ENCODE measurements at regions not wholly inside any gene's neighbourhood (a gene's known extent, or its start where the extent isn't known, plus 50 kb on each side); places are given as distances from the start of the nearest gene placed in this dataset.

- no peak for DNase-seq (ENCODE audit: low read depth)
Measured at GRCh38 chr2:196535061-196535460, 104.5 kb upstream of the CCDC150 start.

- DNase-seq (ENCODE audit: low read depth): no peak
Measured at GRCh38 chr2:196535742-196536141, 103.8 kb upstream of the CCDC150 start.

GRCh38 chr2:196537311-196537710, 102.2 kb upstream of the CCDC150 start:
- no peak for DNase-seq (ENCODE audit: low read depth)

- no peak for DNase-seq (ENCODE audit: low read depth)
Measured at GRCh38 chr2:196538189-196538588, 101.3 kb upstream of the CCDC150 start.

- DNase-seq (ENCODE audit: low read depth): no peak
Measured at GRCh38 chr2:196538646-196539045, 100.9 kb upstream of the CCDC150 start.

- no peak for DNase-seq (ENCODE audit: low read depth)
Measured at GRCh38 chr2:196544906-196545433, 94.5 kb upstream of the CCDC150 start.

- DNase-seq (ENCODE audit: low read depth): no peak
Measured at GRCh38 chr2:196546151-196546919, 93.2 kb upstream of the CCDC150 start.

- DNase-seq (ENCODE audit: low read depth): no peak
Measured at GRCh38 chr2:196549052-196549451, 90.5 kb upstream of the CCDC150 start.

GRCh38 chr2:196551014-196551413, 88.5 kb upstream of the CCDC150 start:
- no peak for DNase-seq (ENCODE audit: low read depth)

GRCh38 chr2:196555161-196555560, 84.4 kb upstream of the CCDC150 start:
- DNase-seq (ENCODE audit: low read depth): no peak

GRCh38 chr2:196555726-196556125, 83.8 kb upstream of the CCDC150 start:
- no peak for DNase-seq (ENCODE audit: low read depth)

- DNase-seq (ENCODE audit: low read depth): no peak
Measured at GRCh38 chr2:196558497-196558896, 81.0 kb upstream of the CCDC150 start.

- DNase-seq (ENCODE audit: low read depth): no peak
Measured at GRCh38 chr2:196563876-196564275, 75.6 kb upstream of the CCDC150 start.

- DNase-seq (ENCODE audit: low read depth): no peak
Measured at GRCh38 chr2:196565106-196565765, 74.3 kb upstream of the CCDC150 start.

GRCh38 chr2:196565982-196566381, 73.5 kb upstream of the CCDC150 start:
- DNase-seq (ENCODE audit: low read depth): no peak

- no peak for DNase-seq (ENCODE audit: low read depth)
Measured at GRCh38 chr2:196566961-196567666, 72.4 kb upstream of the CCDC150 start.

GRCh38 chr2:196568506-196568905, 71.0 kb upstream of the CCDC150 start:
- DNase-seq (ENCODE audit: low read depth): no peak

GRCh38 chr2:196584903-196585302, 54.6 kb upstream of the CCDC150 start:
- DNase-seq (ENCODE audit: low read depth): no peak

GRCh38 chr2:196586511-196586991, 53.0 kb upstream of the CCDC150 start:
- no peak for DNase-seq (ENCODE audit: low read depth)

GRCh38 chr2:196587056-196587455, 52.5 kb upstream of the CCDC150 start:
- no peak for DNase-seq (ENCODE audit: low read depth)

GRCh38 chr2:196587739-196588138, 51.8 kb upstream of the CCDC150 start:
- DNase-seq (ENCODE audit: low read depth): no peak

- DNase-seq (ENCODE audit: low read depth): no peak
Measured at GRCh38 chr2:196589419-196589818, 50.1 kb upstream of the CCDC150 start.

Data from stimulated activated CD8-positive, alpha-beta memory T cell treated with anti-CD3 and anti-CD28 coated beads, Interleukin-15, amount 100 ng/mL, for 1 hour (primary cell).